ENCODE measurements at regions not wholly inside any gene's neighbourhood (a gene's known extent, or its start where the extent isn't known, plus 50 kb on each side); places are given as distances from the start of the nearest gene placed in this dataset.

DNA sequence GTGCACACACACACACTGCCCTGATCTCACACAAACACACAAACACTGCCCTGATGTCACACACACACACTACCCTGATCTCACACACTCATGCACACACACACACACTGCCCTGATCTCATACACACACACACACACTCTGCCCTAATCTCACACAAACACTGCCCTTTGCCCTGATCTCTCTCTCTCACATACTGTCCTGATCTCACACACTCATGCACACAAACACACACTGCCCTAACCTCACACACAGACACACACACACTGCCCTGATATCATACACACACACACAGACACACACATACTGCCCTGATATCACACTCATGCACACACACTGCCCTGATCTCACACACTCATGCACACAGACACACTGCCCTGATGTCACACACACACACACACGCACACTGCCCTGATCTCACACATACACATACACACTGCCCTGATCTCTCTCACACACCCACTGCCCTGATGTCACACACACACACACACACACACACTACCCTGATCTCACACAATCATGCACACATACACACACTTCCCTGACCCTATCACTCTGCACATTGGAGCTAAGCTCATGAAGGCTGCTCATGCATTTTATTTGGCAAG, 97.6 kb upstream of the DIO3 start:
- no peak for DNase-seq

DNA sequence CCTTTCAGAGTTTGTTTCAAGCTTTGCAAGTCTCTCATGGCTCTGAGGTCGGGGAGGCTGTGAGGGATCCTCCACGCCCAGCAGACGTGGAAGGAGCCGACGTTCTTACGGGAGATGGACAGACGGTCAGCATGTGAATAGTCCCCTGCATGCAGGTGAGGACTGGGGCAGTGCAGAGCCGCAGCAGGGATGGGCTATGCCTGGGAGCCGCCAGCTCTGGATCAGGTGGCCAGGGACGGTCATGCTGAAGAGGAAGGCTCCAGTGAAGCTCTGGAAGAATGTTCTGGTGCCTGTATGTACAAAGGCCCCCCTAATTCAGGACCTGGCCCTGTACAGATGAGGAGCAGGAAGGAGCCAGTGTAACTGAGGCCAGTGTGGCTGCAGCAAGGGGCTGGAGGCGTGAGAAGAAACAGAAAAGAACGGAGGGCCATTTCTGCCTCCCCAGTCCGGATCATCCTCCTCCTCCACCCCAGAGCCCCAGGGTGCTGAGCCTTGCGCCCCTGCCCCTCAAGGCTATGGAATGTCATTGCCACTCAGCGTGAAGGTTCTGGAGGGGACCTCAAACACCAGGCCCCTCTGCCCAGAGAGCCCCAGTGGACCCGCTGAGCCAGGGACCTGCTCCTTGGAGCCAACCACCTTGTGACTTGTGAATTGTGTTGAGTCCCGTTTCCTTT, 96.8 kb upstream of the DIO3 start:
- no peak for DNase-seq

DNA sequence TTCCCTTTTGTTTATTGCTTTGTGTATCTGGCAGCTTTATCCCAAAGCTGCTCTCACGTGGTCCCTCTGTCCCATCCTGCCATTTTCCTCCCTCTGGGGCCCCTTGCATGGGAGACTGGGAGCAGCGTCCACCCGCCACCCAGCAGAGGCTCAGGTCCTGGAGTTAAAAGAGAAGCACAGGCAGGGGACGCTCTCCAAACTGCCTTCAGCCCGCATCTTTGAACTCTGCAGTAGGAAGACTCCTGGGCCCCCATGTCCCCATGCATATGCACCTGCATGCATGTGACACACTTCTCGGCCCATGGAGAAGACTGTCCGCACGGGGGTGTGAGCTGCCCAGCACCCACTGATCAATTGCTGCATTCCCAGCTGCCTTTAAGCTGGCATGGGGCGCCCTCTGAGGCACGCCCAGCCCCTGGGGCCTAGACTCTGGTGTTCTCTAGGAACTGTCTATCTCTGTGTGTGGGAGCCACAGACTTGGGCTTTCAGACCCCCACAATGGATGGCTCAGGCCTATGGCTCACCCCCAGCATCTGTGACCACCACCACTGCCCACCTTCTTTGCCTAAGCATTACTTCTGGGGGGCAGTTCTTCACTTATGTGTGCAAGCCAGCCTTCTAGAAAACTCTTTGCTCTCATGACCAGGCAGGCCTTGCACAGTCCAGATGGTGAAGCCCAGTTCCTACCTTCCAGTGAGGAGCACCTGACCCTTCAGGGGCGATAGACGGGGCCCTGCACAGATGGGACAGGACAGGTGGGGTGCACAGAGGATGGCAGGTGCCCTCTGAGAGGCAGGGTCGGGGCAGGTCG, 96.1 kb upstream of the DIO3 start:
- DNase-seq, result no peak

DNA sequence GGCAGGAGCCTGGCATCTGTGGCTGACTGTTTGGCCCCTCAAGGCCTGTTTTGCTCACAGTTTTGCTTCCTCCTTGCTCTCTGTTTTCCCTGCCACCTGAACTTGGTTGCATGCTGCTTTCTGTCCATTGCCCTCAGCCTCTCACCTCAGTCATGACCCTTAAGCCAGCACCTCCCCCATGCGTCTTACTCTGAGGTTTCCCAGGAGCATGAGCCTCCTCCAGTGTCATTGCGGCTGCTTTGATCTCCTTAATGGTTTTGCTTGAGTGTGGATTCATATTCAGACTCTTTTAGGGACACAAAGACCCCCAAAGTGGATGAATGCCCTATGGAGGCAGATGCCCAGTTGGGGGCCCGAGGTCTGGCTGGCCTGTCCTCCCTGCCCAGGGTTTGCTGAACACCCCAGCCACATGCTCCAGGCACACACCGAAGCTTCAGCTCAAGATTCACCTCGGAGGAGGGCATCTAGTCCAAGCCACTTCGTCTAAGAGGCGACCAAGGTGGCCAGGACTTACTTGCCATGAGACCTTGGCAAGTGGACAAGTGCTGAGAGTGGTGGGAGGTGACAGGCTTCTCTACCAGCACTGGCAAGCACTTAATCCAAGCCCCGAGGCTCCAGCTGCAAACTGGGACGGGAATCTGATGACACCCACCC, 95.4 kb upstream of the DIO3 start:
- no peak for DNase-seq

DNA sequence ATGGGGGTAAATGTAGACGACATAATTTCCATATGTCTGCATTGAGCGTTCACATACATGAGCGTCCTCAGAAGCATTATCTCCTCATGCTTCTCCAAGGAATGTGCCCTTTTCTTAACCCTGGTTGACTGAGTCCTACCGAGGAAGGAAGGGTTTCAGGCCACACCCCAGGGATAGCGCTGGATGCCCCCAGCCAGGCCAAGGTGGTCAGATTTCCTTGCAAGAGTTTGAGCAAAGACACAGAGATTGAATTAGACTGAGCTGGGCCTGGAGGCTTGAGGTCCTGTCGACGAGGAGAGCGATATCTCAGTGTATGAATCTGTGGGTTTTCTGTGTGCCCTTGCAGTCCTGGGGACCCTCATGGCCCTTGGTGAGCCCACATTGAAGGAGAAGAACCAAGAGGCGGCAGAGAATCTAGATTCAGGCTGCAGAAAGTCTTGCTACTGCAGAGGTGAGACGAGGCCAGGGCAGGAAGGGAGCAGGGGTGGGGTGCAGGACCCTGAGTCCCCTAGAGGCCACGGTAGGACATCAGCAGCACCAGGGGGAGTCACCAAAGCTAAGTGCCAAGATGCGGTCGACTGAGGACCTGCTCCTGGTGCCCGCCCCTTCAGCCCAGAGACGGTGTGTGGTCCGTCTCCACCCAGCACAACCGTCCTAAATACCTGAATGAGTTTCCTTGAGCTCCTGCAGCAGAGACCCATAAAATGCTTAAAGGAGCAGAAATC, 94.7 kb upstream of the DIO3 start:
- no peak for DNase-seq

DNA sequence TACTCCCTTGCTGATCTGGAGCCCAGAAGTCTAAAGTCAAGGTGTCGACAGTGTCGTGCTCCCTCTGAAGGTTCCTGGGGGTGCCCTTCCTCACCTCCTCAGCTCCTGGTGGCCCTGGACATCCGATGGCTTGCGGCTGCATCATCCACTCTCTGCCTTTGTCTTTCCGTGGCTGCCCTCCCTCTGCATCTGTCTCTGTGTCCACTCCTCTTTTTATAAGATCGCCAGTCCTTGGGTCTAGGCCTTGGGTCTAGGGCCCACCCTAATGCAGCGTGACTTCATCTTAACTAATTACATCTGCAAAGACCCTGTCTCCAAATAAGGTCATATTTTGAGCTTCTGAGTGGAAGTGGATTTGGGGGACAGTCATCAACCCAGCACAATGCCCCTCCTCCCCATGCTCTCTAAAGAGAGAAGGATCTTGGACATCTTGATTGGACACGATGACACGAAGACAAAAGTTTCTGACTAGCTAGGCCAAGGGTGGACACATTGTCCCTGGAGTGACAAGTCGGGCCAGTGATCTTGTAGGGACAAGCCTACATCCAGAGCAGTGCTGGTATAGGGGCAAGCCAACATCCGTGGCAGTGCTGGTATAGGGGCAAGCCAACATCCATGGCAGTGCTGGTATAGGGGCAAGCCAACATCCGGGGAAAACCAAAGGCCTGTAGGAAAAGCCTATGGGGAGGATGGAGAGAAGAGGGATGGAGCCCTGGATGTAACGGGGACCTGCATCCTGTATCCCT, 93.9 kb upstream of the DIO3 start:
- DNase-seq, result no peak

DNA sequence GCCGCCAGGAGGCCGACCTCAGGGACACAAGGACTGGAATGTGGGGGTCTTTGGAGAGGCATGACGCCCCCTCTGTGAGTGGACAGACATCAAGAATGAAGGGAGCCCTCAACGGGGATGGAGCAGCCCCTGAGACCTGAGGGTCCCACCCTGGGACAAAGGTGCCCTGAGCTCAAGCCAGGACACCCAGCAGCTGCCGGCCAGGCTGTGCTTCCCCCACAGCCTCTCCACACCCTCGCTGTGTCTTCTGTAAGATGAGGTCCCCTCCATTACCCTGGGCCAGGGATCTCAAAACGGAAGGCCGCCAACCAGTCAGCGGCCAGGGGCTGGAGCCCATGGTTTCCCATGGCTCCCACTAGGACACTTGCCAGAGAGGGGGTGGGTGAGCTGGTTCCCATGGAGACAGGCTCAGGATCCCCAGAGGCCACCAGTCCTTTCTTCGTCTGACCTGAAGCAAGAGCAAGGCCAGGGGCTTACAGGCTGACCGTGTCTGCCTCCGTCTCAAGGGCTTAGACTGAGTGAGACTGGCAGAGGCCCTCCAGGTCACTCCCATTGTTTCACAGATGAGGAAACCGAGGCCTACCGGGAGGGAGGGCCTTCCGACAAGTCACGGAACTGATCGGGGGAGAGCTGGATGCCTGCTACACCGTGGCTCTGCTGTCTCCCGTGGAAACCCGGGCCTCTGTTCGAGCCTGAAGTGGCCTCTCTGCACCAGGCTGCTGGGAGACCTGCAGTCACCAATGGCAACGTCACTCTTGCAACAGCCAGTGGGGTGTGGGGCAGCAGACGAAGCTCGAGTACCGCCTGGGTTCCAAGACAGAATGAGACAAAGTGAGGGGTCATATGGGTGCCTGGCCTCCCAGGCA, 91.7 kb upstream of the DIO3 start:
- DNase-seq, result no peak

DNA sequence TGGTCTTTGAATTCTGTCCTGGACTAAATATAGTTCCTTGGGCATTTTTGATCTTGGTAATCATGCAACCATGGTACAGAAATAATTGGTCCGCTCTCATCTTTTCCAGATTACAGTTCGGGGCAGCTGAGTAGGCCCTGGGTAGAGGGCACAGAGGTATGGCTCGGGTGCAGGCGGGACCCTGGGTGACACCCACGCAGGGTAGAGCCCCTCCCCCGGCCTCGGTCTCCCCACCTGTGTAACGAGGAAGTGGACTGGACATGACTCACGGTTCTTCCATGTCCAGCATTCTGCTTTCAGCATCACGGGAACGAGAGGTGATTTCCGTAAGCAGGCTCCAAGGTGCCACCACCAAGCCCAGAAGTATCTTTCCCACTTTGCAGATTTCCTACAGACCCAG, 91.0 kb upstream of the DIO3 start:
- DNase-seq, result no peak

DNA sequence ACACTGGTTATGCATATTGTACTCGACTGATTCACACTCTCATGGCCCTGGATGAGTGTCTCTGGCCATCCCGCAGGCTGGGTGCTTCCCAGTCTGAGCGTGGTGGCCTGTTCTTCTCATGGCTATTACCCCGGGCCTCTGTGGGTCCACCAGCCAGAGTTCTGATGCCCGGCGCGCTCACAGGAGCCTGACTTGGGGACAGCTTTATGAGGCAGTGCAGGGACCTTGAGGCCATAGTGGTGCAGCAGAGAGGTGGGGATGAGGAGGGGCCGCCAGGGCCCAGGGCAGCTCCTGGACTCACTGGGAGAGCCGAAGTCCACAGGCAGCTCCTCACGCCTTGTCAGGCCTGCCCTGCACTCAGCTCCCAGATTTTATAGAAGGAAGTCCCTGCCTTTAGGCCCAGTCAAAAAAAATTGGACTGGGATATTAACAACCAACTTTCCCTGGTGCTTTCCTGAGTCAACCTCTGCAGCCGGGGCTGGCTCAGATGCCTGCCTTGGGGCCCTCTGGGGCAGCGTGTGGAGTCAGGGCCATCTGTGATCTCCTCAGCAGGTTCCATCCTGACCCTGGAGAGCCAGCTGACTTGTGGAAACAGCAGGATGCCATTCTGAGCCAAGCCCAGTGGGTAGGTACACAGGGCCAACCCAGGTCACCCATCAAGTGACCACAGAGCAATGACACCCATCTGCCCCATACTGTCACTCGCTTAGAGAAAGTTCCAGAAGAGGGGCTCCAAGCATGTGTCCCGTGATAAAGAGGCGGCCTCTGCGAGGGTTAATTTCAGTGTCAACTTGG, 89.4 kb upstream of the DIO3 start:
- DNase-seq, result no peak

DNA sequence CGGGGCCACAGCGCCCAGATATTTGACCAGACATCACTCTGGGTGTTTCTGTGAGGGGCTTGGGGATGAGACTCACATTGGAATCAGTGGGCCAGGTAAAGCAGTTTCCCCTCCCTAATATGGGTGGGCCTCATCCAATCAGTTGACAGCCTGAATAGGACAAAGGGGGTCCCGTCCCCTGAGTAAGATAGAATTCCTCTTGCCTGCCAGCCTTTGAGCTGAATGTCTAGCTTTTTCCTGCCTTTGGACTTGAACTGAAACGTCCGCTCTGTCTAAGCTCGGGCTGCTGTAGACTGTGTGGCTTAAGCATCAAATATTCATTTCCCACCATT, 88.8 kb upstream of the DIO3 start:
- DNase-seq, result no peak

DNA sequence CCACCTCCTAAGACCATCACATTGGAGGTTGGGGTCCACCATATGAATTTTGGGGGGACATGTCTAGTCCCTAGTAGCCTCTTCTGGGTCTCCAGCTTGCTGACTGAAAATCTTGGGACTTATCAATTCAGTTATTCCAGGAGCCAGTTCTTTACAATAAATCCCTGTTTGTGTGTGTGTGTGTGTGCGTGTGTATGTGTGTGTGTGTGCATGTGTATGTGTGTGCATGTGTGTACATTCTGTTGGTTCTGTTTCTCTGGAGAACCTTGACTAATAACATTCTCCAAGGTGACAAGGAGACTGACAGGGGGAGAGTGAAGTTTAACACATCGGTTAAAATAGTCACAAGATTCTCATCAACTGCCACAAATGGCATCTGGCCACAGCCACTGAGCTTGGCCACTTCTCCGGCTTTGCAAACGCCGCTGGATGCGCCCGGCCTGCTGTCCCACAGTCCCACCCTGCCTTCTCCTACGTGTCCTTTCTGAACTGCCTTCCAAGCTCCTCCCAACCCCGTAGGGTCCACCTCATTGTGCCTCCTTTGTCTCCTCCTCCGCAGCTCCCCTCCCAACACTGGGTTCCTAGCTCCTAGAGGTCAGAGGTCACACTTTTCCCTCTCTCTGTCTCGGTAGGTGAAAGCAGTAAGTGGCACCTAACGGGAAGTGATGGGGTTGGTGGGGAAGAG, 88.1 kb upstream of the DIO3 start:
- no peak for DNase-seq

DNA sequence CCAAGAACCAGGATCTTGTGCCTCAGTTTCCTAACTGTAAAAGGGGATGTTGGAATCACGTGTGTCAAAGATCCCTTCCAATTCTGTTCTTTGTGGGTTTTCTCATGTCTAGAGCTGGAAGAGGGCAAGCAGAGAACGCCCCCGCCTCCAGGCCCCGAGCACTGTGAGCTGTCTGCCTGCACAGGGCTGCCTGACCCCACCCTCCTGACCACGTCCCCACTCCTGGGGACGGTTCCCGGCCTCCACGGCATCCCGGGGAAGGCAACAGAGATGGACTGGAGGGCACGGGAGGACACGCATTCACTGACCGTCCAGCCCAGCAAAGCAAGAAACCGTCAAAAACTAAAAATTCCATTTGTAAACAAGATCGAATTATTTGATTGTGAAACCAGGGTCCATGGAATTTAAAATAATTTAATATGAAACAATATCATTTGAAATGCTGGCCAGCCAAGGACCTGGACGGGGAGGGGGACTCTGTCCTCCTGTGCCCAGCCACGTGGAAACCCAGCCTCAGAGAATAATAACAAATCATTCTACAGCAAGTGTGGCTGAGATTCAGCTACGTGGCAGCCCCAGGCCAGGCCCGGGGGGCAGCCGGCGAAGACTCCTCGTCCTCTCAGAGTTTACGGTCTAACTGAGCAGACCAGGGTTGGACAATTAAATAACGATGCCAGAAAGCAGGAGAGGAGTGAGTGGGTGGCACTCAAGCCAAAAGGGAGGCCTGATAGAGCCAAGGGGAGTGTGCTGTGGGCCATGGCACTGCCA, 87.3 kb upstream of the DIO3 start:
- no peak for DNase-seq

DNA sequence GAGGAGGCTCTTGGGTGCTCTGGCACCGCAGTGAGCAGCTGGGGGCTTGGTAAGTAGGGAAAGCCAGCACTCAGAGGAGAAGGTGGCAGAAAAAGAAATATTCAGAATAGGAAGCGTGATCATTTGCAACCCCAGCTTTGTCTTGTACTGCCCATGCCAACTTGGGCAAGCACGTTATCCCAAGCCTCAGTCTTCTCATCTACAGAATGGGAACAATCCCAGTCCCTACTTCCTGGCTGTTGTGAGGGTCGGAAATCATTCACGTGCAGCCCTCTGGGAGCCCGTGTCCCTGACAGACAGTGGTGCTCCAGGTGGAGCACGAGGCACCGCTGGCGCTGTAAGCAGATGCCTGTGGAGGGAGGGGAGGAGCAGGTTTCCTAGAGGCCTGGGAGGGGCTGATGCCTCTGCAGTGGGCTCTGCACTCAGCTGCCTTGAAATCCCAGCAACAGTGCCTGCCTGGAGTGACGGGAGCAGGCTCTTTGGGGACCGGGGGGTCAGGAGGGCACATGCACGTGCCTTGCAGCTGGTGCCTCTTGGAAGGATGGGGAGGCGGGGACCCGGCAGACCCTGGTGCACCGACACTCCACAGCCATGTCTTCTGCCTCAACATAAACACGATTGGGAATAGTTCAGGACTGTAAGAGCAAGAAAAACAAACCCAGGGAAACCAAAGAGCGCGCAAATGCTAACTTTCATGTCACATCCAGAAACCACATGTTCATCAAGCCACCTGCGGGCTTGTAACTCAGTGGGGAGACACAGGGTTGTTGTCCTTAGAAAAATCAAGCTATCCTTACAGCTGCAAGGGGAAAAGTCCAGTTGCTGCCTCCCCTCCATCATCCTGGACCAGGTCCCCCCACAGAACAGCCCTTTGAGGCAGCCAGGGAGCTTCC, 86.5 kb upstream of the DIO3 start:
- no peak for DNase-seq

DNA sequence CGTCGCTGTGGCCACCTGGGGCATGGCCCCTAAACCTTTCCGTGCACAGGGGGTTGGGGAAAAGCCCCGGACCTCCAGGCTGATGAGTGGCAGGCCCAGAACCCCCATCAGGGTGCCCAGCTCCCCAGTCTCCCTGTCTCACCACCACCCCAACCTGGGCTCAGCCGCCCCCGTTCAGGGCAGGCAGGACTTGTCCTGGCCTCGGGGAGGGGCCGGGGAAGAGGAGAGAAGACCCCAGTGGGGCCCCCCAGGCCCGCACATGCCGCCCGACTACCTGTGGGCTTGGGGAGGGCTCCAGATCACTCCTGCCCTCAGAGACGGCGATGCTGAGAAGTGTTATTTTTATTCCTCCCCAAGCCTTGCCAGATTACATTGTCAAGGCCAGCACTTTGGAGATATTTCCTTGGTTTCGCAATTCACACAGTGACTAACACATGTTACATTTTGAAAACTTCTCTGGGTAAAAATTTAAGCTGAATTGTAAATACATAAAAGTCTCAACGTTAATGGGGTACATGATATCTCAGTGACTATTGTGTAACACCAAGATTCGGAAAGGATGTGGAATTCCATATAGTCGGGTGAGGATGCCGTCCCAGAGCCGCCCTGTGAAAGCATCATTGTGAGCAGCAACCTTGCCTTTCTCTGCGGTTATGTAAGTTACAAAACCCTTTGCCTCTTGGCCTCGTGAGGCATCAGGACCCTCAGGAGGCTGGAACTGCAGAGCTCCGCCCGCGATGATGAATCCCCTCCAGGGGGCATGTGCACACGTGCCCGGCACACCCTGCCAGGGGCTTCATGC, 85.6 kb upstream of the DIO3 start:
- DNase-seq, result peak; percentile 2

DNA sequence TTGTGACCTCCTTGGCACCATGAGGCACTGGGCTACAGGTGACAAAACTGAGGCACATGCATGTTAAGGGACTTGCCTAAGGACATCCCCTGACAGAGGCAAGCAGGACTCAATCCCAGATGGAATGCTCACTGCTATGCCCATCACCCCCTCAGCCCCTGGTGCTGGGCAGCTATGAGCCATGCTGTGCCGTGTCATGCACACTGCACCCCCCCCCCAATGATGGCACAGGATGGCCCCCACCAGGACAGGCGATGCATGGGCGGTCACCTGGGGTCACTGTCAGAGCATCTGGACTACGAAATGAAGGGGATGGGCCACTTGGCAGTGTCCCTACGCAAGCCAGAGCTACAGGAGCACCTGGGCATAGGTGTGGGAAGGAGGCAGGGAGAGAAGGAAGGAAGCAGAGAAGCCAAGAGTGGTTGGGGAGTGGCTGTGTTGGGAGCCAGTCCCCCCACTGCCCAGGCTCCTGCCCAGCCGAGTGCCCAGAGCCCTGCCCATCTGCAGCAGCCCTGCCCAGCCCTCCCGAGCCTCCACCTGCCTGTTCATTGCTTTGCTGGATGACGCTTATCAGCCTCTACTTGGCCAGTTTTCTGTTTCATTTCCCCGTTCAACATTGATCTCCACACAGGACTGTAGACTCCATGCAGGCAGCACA, 84.9 kb upstream of the DIO3 start:
- DNase-seq, result peak; percentile 3

DNA sequence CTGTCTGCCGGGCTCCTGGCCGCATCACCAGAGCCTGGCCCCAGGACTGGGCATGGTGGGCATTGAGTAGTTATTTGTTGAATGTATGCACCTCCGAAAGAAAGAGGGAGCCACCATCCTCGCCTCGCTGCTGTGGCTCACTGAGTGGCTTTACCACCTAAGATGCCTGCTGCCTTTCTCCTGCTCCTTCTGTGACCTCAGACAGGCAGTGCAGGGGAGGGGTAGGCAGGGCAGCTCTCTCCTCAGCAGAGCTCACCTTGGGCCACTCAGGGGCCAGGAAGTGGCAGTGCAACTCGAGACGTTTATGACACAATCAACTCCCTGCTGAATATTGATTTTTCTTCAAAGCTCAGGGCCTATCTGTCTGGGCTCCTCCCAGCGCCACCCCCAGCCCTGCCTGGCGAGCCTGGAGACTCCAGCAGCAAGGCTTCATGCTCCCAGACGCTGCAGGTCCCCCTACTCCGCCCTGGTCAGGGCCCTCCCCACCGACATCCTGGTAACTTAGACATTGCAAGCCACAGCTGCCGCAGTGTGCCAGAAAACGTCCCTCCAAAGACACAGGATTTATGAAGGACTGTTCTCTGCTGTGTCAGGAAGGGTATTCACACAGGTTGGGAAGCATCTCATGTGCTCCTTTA, 84.3 kb upstream of the DIO3 start:
- peak; percentile 3 for DNase-seq

Measured in activated CD4-positive, alpha-beta T cell treated with anti-CD3 and anti-CD28 coated beads for 1 hour (primary cell).